SK-N-SH treated with all-trans-retinoic acid at 6 μM for 48 hours (cell line): ENCODE measurements at regions not wholly inside any gene's neighbourhood (a gene's known extent, or its start where the extent isn't known, plus 50 kb on each side); places are given as distances from the start of the nearest gene placed in this dataset.

Experiments
- ATAC-seq: fragments of 200-7000 bp; cut with Tn5 transposase; 3 replicates; pipeline ENCODE4 v1.9.1; 2020; ENCODE audit warnings: mild to moderate bottlenecking, moderate library complexity
- ARNTL ChIP-seq: fragments of 450-650 bp; formaldehyde crosslinking; IDR thresholded peaks from 2 replicates; pipeline ENCODE4 v1.5.0; 2020; ENCODE audit warnings: low read depth, mild to moderate bottlenecking, moderate library complexity, borderline replicate concordance
- BACH2 ChIP-seq: fragments of 250-450 bp; sonication (Bioruptor Pico); IDR thresholded peaks from 2 replicates; pipeline ENCODE4 v1.9.0; 2021; ENCODE audit warnings: mild to moderate bottlenecking, borderline replicate concordance
- CREB5 ChIP-seq: fragments of 250-450 bp; sonication (Bioruptor Pico); IDR thresholded peaks from 2 replicates; pipeline ENCODE4 v1.5.1; 2020; ENCODE audit warnings: low read depth, mild to moderate bottlenecking, moderate library complexity
- CSDC2 ChIP-seq: fragments of 250-450 bp; sonication (Bioruptor Pico); IDR thresholded peaks from 2 replicates; pipeline ENCODE4 v1.5.0; 2020; ENCODE audit warnings: mild to moderate bottlenecking, moderate library complexity
- ESRRG ChIP-seq: fragments of 250-450 bp; sonication (Bioruptor Pico); IDR thresholded peaks from 2 replicates; pipeline ENCODE4 v1.6.1; 2021; ENCODE audit warnings: mild to moderate bottlenecking
- GLIS3 ChIP-seq: fragments of 250-450 bp; sonication (Bioruptor Pico); IDR thresholded peaks from 2 replicates; pipeline ENCODE4 v1.5.0; 2020; ENCODE audit warnings: mild to moderate bottlenecking, moderate library complexity
- ISL1 ChIP-seq: fragments of 250-450 bp; sonication (Bioruptor Pico); IDR thresholded peaks from 2 replicates; pipeline ENCODE4 v2.1.2; 2022; ENCODE audit warnings: mild to moderate bottlenecking, moderate library complexity
- OSR1 ChIP-seq: fragments of 250-450 bp; sonication (Bioruptor Pico); IDR thresholded peaks from 2 replicates; pipeline ENCODE4 v1.8.0; 2022; ENCODE audit warnings: moderate library complexity, mild to moderate bottlenecking, inconsistent platforms
- PATZ1 ChIP-seq: fragments of 250-450 bp; sonication (Bioruptor Pico); IDR thresholded peaks from 2 replicates; pipeline ENCODE4 v1.8.0; 2020; ENCODE audit warnings: mild to moderate bottlenecking, moderate library complexity, borderline replicate concordance
- POU6F1 ChIP-seq: fragments of 250-450 bp; sonication (Bioruptor Pico); IDR thresholded peaks from 2 replicates; pipeline ENCODE4 v1.8.0; 2021; ENCODE audit warnings: low read depth, mild to moderate bottlenecking, moderate library complexity, borderline replicate concordance
- PPARA ChIP-seq: fragments of 250-450 bp; sonication (Bioruptor Pico); IDR thresholded peaks from 2 replicates; pipeline ENCODE4 v1.5.0; 2020; ENCODE audit warnings: mild to moderate bottlenecking, borderline replicate concordance
- RARB ChIP-seq: fragments of 250-450 bp; sonication (Bioruptor Pico); IDR thresholded peaks from 2 replicates; pipeline ENCODE4 v1.8.0; 2021; ENCODE audit warnings: mild to moderate bottlenecking, moderate library complexity
- SNAI2 ChIP-seq: fragments of 250-450 bp; sonication (Bioruptor Pico); IDR thresholded peaks from 2 replicates; pipeline ENCODE4 v1.5.0; 2020; ENCODE audit warnings: mild to moderate bottlenecking, moderate library complexity
- TCF4 ChIP-seq: fragments of 250-450 bp; sonication (Bioruptor Pico); IDR thresholded peaks from 2 replicates; pipeline ENCODE4 v1.8.0; 2021; ENCODE audit warnings: mild to moderate bottlenecking, moderate library complexity, borderline replicate concordance
- TOX ChIP-seq: fragments of 250-450 bp; sonication (Bioruptor Pico); IDR thresholded peaks from 2 replicates; pipeline ENCODE4 v1.8.0; 2021; ENCODE audit warnings: mild to moderate bottlenecking, moderate library complexity, borderline replicate concordance
- ZC3H10 ChIP-seq: fragments of 250-450 bp; sonication (Bioruptor Pico); IDR thresholded peaks from 2 replicates; pipeline ENCODE4 v1.5.1; 2021; ENCODE audit warnings: mild to moderate bottlenecking, moderate library complexity
- ZFP3 ChIP-seq: fragments of 250-450 bp; sonication (Bioruptor Pico); IDR thresholded peaks from 2 replicates; pipeline ENCODE4 v1.5.0; 2020; ENCODE audit warnings: mild to moderate bottlenecking, moderate library complexity
- ZFP30 ChIP-seq: fragments of 450-650 bp; formaldehyde crosslinking; IDR thresholded peaks from 2 replicates; pipeline ENCODE4 v1.5.0; 2022; ENCODE audit warnings: mild to moderate bottlenecking, moderate library complexity
- ZNF565 ChIP-seq: fragments of 450-650 bp; formaldehyde crosslinking; conservative IDR thresholded peaks from 2 replicates; pipeline ENCODE4 v1.5.0; 2020; ENCODE audit warnings: low read depth, mild to moderate bottlenecking, moderate library complexity
- ZNF70 ChIP-seq: fragments of 450-650 bp; formaldehyde crosslinking; IDR thresholded peaks from 2 replicates; pipeline ENCODE4 v1.5.0; 2020; ENCODE audit warnings: mild to moderate bottlenecking, moderate library complexity
- ZNF8 ChIP-seq: fragments of 450-650 bp; formaldehyde crosslinking; IDR thresholded peaks from 2 replicates; pipeline ENCODE4 v1.5.0; 2020; ENCODE audit warnings: mild to moderate bottlenecking, moderate library complexity
- TF ChIP-seq, protein P1 (sequence below): fragments of 250-450 bp; sonication (Bioruptor Pico); IDR thresholded peaks from 2 replicates; pipeline ENCODE4 v1.5.1; 2021; ENCODE audit warnings: mild to moderate bottlenecking, moderate library complexity

- no peak for ATAC-seq
- no peak for TF ChIP-seq GLIS3 (CRISPR knock-in tag)
- TF ChIP-seq TCF4 (CRISPR knock-in tag): no peak
- TF ChIP-seq RARB (CRISPR knock-in tag): no peak
- no peak for TF ChIP-seq POU6F1 (CRISPR knock-in tag)
- no peak for TF ChIP-seq TOX (CRISPR knock-in tag)
- no peak for TF ChIP-seq ZFP30 (CRISPR knock-in tag)
- no peak for TF ChIP-seq ZNF565 (CRISPR knock-in tag)
- no peak for TF ChIP-seq OSR1 (CRISPR knock-in tag)
- no peak for TF ChIP-seq BACH2
- TF ChIP-seq, protein P1, sequence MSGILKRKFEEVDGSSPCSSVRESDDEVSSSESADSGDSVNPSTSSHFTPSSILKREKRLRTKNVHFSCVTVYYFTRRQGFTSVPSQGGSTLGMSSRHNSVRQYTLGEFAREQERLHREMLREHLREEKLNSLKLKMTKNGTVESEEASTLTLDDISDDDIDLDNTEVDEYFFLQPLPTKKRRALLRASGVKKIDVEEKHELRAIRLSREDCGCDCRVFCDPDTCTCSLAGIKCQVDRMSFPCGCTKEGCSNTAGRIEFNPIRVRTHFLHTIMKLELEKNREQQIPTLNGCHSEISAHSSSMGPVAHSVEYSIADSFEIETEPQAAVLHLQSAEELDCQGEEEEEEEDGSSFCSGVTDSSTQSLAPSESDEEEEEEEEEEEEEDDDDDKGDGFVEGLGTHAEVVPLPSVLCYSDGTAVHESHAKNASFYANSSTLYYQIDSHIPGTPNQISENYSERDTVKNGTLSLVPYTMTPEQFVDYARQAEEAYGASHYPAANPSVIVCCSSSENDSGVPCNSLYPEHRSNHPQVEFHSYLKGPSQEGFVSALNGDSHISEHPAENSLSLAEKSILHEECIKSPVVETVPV (CRISPR knock-in tag): no peak
- TF ChIP-seq CREB5 (CRISPR knock-in tag): no peak
- no peak for TF ChIP-seq ZNF70 (CRISPR knock-in tag)
- TF ChIP-seq CSDC2 (CRISPR knock-in tag): no peak
- no peak for TF ChIP-seq ISL1 (CRISPR knock-in tag)
- no peak for TF ChIP-seq ESRRG (CRISPR knock-in tag)
- TF ChIP-seq ZNF8 (CRISPR knock-in tag): no peak
- TF ChIP-seq ZC3H10 (CRISPR knock-in tag): no peak
These were observed 182.8 kb downstream of the TLE3 start for GRCh38 chr15:69914960-69915359.

DNA sequence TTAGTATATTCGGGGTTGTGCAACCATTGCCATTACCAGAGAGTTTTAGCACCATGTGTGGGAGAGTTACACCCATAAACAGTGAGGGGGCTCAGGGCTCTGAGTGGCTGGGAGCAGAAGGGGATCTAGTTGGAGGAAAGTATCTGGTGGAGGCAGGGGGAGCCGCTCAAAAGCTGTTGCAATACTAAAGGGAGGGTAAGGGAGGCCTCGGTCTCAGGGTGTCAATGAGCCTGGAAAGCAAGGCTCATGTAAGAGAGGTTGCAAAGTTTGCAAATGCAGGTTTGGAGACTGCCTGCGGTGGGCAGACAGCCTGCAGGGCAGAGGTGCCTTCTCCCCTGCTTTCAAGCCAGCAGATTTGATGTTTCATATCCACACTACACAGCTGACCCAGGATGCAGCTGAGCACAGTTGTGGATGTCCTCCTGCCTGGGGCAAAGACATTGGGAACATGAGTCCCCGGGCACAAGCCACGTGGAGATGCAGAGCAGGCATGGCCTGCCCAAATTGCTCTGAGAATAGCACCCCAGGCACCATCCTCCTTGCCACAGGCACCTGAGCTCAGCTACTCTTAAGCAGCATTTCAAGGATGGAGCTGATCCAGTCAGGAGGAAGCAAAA lies 181.4 kb downstream of the TLE3 start:
- ATAC-seq: no peak
- no peak for TF ChIP-seq ARNTL (CRISPR knock-in tag)
- no peak for TF ChIP-seq TCF4 (CRISPR knock-in tag)
- no peak for TF ChIP-seq ZFP30 (CRISPR knock-in tag)
- no peak for TF ChIP-seq GLIS3 (CRISPR knock-in tag)
- no peak for TF ChIP-seq BACH2
- no peak for TF ChIP-seq SNAI2
- no peak for TF ChIP-seq ZC3H10 (CRISPR knock-in tag)
- TF ChIP-seq RARB (CRISPR knock-in tag): no peak
- no peak for TF ChIP-seq ZNF8 (CRISPR knock-in tag)
- no peak for TF ChIP-seq ZFP3 (CRISPR knock-in tag)
- TF ChIP-seq POU6F1 (CRISPR knock-in tag): no peak
- TF ChIP-seq TOX (CRISPR knock-in tag): no peak
- no peak for TF ChIP-seq ZNF70 (CRISPR knock-in tag)
- no peak for TF ChIP-seq PPARA
- TF ChIP-seq PATZ1 (CRISPR knock-in tag): no peak
- TF ChIP-seq ISL1 (CRISPR knock-in tag): no peak
- no peak for TF ChIP-seq ZNF565 (CRISPR knock-in tag)

DNA sequence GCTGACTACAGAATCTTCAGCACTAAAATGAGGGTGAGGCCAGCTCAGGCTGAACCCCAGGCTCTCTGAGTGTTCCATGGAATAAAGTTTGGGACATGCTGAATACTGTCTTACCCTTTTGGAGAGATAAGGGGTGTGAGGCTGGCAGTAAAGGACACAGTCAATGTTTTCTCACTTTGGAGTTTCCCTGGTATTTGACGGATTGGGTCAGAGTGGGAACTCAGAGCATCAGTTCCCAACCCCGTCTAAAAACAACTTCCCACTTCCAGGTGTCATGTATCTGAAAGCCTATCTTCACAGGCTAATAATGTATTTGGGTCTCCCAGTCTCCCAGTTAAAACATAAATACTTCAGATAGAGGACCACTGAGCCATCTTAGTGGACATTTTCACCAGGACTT lies 180.7 kb downstream of the TLE3 start:
- TF ChIP-seq PATZ1 (CRISPR knock-in tag): no peak
- TF ChIP-seq, protein P1 (CRISPR knock-in tag): no peak
- no peak for TF ChIP-seq OSR1 (CRISPR knock-in tag)
- no peak for TF ChIP-seq ZFP3 (CRISPR knock-in tag)
- no peak for TF ChIP-seq RARB (CRISPR knock-in tag)
- no peak for TF ChIP-seq ZNF8 (CRISPR knock-in tag)
- no peak for TF ChIP-seq TCF4 (CRISPR knock-in tag)
- TF ChIP-seq ZNF70 (CRISPR knock-in tag): no peak
- no peak for TF ChIP-seq SNAI2
- no peak for ATAC-seq
